Activated naive CD4-positive, alpha-beta T cell (primary cell): ENCODE measurements at regions not wholly inside any gene's neighbourhood (a gene's known extent, or its start where the extent isn't known, plus 50 kb on each side); places are given as distances from the start of the nearest gene placed in this dataset.

ENCODE experiments used
- DNase-seq, 4 experiments: peaks; one replicate each; lab custom pipeline; 2025; lab: John Stamatoyannopoulos, UW

DNA sequence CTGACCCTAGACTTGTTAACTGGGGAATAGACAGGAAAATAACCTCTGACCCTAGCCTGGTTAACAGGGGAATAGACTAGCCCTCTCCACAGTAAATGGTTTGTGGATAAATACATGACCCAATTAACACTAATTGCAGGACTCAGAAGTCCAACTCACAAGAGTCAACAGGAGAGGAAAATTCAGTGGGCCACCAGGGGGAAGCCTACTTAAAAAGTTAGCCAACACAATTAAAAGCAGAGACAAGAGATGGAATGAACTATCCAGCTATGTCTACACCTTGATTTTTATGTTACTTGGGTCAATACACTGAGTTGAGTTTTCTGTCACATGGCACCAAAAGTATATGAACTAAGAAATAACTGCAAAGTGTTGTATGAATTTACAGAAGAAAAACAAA, 158.8 kb upstream of the SLC39A10 start:
- peak in 2 of 4 experiments; percentile 16 to 26 for DNase-seq

DNA sequence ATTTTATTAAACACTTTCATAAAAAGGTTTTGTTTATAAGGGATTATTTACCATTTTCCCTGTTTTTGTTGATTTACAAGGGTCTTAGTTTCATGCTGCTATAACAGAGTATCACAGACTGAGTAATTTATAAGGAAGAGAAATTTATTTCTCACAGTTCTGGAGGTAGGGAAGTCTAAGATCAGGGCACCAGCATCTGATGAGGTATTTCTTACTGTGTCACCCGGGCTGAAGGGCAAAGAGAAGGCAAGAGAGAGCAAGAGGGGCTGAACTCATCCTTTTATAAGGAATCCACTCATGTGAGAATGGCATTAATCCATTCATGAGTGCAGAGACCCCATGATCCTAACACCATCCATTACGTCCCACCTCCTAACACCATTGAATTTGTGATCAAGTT, 160.0 kb upstream of the SLC39A10 start:
- no peak for DNase-seq

DNA sequence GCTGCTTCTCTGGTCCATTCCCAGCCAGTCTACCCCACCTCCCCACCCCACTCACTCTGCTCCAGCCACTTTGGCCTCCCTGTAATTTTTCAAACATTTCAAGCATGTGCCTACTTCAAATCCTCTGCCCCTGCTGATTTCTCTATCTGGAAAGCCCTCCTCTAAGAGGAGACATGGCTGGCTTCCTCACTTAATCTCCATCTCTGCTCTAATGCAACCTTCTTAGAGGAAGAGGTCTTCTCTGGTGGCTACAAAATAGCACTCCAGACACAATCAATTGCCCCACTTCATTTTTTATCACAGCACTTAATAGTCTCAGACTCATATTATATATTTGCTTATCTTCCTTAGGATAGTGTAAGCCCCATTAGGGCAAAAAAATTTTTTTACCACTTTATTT, 161.1 kb upstream of the SLC39A10 start:
- no peak for DNase-seq

DNA sequence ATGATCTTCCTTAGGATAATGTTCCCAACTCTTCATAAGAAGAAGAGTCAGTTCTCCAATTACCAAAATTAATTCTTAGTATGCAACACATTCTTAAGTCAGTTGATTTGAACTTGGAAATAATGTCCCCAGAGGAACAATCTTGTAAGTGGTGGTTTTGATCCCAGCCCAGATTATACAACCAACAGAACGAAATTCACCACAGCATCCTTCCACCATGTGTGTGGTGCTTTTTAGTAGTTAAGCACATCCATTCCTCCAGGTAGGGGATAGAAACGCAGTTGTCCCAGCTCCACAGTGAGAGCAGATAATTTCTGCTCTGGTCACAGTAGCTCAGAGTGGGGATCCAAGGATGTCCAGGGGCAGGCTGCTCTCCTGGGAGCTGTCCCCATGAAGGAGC, 161.7 kb upstream of the SLC39A10 start:
- no peak for DNase-seq

DNA sequence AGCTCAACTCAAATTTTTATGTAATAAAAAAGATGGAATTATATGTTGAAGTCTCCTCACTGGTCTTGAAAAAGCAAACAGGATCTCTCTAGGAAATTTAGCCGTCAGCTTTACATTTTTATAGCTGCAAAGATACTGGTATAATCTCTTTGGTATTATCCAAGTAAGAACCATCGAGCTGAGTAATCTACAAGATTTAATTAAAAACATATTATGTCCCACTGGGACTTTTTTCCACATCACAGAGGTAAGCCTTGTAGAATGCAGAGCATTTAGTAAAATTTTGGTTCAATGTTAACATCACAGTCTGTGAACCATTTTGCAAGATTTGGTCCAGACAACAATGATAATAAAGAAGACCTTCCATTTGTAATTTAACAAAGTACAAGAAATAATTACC, 162.6 kb upstream of the SLC39A10 start:
- no peak for DNase-seq

DNA sequence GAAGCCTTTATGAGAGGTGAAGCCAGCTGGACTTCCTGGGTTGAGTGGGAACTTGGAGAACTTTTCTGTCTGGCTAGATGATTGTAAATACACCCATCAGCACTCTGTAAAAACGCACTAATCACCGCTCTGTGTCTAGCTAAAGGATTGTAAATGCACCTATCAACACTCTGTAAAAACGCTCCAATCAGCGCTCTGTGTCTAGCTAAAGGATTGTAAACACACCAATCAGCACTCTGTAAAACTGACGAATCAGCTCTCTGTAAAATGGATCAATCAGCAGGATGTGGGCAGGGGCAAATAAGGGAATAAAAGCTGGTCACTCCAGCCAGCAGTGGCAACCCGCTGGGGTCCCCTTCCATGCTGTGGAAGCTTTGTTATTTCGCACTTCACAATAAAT, 163.6 kb upstream of the SLC39A10 start:
- no peak for DNase-seq

DNA sequence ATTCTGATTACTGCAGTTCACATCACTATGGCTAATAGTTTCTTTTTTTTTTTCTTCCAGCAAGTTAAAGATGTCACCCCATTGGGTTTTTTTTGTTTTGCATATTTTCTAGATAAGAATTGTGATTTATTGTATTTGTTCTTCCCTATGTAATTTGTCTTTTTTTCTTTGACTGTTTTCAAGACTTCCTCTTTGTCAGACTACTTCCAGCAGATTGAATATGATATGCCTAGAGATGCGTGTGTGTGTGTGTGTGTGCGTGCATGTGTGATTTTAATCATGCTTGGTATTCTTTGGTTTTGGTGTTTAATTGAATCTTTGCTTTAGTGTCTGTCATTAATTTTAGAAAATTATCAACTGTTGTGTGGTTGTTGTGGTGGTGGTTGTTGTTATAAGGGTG, 166.7 kb upstream of the SLC39A10 start:
- no peak for DNase-seq

DNA sequence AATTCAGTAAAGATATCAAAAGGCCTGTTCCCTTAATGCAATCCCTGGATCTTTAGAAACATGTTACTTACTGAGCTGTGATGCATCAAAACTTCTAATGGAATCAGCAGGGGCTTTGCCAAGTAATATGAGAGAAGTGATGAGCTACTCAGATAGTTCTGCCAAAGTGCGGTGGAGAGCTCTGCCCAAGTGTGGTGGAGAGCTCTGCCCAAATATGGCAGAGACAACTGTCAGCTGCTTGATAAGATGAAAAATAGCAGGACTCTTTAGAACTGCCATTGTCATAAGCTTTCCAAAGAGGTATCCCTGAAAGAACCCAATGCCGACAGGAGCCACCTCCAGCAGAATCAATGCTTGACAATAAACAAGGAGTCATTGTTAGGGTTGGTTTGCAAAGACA, 167.9 kb upstream of the SLC39A10 start:
- DNase-seq, result no peak

DNA sequence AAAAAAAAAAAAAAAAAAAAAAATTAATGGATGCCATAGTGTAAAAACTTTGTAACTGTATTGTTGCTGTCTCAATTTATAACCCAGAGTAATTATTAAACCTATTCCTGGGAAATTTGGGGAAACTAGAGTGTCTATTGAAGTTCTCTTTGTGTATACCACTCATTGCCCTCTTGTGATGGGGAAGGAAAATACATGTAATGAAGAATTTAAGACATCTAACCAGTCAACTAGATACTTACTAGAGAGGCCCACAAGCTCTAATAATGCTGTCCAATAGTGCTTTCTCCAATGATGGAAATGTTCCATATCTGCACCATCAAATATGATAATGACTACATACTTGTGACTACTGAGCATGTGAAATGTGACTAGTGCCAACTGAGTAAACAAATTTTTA, 168.5 kb upstream of the SLC39A10 start:
- DNase-seq, result no peak

DNA sequence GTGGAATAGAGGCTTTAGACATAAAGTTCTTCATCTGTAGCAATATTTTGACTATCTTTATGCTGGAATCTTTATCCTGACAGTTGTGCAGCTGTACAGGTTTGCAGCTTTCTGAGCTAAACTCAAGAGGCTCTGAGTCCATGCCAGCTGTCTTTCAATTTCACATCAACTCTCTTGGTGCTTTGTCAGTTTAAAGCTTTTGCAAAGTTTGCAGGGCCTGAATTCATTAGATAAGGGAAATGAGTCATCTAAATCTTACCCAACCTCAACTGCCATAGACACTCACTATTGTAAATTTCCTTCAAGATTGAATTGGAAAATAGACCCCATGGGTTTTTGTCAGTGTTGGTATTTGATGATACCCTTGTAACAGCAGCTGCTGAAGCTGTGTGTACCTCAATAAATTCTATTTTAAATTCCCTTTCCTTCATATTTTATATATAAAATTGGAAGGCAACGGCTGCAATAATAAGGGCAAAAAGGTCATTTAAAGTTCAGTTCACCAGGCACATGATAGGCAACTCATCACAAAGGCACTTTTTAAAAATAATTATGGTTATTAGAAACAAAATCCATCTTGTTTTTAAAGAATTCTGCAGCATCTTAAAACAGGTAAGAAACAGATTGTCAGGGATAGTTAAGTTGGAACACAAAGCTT, 169.9 kb upstream of the SLC39A10 start:
- no peak for DNase-seq

DNA sequence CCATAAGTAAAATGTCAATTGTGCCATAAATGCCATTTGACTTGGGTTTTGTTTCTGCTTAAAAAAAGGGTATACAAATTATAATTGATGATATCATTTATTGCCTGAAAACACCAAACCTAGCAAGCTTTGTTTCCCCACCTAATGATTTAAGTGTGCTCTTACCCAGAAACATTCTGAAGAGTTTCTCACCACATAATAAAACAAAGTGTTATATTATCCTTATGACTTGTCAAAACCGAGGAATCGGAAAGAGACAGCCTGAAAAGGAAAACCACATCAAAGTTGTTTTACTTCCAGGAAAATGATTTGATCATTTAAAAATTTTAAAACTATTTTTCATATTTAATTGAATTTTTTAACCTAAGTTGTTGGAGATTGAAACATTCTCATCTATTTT, 170.5 kb upstream of the SLC39A10 start:
- no peak for DNase-seq

DNA sequence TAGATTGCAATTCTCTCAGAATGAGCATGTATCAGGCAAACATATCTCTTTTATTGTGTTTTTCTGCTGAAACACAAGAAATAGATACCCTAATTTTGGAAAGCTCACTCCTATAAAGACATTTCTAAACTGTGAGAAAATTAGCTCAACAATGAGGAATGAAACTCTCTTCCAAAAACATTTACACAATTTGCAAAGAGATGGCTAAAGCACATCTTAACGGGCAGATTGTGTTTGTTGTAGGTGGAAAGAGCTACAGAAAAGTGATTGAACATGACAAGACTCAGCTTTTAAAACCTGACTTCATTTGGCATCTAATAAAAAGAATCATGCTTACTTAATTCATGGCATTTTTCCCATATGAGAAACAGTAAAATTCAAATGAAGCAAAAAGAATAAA, 175.0 kb upstream of the SLC39A10 start:
- DNase-seq, result no peak

DNA sequence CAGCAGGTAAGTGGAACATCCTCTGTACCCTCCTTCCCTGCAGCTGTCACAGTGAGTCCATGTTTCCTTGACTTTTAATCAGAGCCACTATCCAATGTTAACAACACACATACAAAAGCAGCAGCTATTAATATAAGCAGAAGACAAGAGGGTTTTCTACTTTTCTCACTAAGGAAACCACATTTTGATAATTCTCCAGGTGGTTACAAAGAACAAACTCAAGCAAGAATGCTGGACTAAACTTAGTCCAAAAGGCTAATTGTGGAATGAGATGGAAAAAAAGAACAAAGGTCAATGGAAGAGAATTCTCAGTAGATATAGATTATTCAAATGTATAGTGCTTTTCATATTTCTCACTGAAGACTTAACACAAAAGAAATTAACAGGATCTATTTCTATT, 176.9 kb upstream of the SLC39A10 start:
- DNase-seq, result no peak

DNA sequence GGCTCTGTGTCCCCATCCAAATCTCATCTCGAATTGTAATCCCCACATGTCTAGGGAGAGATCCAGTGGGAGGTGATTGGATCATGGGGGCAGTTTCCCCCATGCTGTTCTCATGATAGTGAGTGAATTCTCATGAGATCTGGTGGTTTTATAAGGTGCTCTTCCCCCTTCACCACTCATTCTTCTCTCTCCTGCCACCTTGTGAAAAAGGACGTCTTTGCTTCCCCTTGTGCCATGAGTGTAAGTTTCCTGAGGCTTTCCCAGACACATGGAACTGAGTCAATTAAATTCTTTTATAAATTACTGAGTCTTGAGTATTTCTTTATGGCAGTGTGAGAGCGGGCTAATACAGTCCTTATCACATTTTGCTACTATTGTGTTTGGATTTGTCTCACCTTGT, 177.6 kb upstream of the SLC39A10 start:
- DNase-seq, result no peak

DNA sequence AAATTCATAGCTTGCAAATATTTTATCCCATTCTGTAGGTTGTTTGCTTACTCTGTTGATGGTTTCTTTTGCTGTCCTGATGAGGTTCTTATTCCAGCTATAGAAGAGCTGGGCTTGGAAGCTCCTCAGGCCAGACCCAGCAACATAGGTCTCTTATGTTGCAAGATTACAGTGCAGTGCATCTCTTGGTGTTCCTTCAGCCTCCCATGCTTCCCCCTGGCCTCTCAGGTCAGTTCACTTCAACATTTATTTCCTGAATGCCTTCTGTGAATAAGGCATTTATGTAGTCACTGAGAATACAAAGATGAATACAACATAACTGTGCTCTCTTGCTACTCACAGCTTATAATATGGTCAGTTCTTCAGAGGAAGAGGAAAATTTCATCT, 179.0 kb upstream of the SLC39A10 start:
- DNase-seq, result no peak

DNA sequence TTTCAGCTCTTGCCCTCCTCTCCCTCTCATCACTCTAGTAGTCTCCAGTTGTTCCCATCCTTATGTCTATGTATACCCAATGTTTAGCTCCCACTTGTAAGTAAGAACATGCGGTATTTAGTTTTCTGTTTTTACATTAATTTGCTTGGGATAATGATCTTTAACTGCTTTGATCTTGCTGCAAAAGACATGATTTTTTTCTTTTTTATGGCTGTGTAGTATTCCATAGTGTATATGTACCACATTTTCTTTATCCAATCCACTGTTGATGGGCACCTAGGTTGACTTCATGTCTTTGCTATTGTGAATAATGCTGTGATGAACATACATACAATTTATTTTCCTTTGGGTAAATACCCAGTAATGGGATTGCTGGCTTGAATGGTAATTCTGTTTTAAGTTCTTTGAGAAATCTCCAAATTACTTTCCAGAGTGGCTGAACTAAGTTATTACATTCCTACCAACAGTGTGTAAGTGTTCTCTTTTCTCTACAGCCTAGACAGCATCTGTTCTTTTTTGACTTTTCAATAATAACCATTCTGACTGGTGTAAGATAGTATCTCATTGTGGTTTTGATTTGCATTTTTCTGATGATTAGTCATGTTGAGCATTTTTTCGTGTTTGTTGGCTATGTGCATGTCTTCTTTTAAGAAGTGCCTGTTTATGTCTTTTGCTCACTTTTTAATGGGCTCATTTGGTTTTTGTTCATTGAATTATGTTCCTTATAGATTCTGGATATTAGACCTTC, 179.6 kb upstream of the SLC39A10 start:
- DNase-seq, result no peak

DNA sequence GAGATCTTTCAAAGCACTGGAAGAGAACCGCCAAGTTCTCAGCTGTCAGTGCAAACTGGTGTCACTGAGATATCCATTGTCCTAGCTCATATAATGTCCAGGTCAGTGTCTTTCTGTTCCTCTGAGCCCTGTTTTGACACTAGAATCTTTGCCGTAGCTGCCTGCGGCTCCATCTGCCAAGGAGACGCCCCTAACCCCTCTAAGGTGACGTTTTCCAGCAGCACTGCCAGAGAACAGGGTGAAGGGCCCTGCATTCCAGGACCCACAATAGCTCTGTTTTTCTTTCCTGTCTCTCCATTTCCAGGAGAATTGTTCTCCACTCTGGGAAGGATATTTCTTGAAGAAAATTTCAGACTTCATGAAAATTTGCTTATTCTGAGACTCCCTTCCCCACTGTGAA, 181.7 kb upstream of the SLC39A10 start:
- no peak for DNase-seq

DNA sequence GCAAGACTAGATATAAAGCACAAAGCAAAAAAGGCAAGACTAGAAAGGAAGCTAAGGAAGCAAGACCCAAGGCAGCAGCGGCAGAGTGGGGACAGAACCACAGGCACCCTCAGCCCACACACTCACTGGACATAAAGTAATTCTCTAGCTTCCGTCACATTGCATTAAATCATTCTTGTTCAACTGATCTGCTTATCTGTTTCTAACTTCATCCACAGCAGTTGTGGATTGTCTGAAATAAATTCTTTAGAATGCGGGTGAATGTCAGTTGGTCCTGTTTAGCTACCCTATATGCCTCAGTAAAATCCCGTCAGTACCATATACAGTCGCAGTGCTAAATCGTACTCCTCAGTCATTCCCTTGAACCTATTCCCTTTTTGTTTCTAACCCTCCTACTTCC, 183.2 kb upstream of the SLC39A10 start:
- DNase-seq, result no peak

DNA sequence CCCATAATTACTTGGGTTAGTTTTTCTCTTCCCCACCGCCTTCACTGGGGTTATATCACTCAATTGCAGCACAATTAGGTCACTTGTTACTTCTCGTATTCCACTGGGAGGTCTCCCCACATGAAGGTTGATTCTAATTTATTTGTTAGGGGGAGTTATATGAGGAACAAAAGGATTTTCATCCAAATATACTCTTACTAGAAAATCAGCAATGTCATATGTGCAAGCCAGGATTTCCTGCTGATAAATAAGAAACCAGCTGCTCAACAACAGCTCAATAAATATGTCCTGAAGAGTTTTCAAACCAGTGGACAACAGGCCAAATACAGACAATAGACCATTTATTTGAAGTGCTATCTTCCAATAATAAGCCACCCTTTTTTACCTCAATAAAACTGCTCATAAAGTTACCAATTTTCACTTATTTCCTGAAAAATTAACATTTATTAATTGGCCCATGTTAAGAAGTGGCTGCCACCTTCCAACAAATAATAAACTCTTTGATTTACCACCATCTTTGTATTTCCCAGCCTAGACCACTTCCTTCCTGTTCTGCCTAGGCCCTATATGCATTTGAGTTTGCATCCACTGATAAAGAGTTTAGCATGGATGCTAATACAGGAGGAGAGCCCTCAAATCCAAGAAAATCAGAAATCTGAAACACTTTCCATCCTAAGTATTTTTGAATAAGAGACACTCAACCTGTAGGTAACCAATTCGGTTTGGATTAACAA, 184.4 kb upstream of the SLC39A10 start:
- DNase-seq, result no peak

DNA sequence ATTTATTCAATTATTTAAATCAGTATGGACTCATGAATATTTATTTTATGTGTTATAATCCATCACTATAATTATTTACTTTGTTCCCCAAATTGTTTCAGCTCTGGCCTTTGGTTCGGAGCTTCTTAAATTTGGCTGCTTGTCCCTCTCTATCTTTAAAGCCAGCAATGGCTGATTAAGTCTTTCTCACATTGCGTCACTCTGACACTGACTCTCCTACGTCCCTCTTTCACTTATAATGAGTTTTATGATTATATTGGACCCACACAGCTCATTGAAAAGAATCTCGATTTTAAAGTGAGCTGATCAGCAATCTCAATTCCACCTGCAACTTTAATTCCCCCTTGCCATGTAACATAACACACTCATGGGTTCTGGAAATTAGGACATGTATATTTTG, 185.2 kb upstream of the SLC39A10 start:
- no peak for DNase-seq

DNA sequence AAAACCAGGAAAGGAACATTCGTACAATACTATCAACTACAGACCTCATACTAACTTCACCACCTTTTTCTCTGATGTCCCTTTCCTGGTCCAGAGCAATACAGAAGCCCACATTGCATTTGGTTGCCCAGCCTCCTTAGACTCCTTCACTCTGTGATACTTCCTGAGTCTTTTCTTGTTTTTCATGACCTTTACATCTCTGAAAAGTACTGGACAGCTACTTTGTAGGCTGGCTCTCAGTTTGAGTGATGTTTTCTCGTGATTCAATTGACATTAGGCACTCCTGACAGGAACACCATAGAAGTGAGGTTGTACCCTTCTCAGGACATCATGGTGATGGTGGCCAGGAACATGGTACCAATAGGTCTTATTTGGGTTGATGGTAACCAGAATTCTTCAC, 185.9 kb upstream of the SLC39A10 start:
- no peak for DNase-seq

DNA sequence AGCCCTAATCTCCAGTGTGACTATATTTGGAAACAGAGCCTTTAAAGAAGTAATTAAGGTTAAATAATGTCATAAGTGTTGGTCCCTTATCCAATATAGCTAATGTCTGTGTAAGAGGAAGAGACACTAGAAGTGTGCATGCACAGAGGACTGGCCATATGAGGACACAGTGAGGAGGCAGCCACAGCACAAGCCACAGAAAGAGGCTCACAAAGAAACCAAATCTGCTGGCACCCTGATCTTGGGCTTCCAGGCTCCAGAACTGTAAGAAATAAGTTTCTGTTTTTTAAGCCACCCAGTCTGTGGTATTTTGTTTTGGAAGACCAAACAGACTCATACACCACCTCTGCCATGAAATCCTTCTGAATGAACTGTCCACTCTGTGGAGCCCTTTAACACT, 186.4 kb upstream of the SLC39A10 start:
- DNase-seq, result no peak

DNA sequence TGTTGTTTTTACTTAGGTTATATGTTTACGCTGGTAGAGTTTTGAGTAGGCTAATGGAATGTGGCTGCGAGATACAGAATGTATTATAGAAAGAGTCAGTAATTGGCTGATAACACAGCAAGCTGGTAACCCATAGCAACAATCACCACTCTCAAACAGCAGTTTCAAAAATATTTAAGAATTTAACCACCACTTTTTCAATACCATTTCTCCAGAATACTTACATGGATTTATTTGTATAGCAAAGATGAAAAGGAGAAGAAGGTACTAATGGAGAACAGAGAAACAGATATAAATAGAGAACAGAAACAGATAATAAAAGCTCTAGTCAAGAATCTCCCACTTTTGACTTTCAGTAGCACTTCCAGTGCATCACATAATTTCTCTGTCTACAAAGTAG, 188.3 kb upstream of the SLC39A10 start:
- no peak for DNase-seq
